ENCODE measurements at regions not wholly inside any gene's neighbourhood (a gene's known extent, or its start where the extent isn't known, plus 50 kb on each side); places are given as distances from the start of the nearest gene placed in this dataset.
"Not testable (repeated sequence)": the region's sequence is repeated elsewhere in the genome, so short reads cannot be mapped to it uniquely, and the experiment has no call there.

DNA sequence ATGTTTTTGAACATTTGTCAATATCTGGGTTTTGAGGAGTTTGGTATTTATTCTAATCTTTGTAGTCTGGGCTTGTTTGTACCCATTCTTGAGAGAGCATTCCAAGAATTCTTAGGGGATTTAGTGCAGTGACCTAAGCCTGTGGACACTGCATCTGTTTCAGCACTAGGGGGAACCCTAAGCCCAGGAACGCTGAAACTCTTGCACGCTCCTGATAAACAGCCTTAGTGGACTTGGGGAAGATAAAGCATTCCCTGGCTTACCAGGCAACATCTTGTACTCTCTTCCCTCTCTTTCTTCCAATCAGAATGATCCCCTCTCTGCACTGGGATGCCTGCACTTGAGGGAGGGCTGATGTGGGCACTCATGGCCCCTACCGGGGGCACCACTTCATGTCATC, 654.9 kb upstream of the HTR2C start:
- DNase-seq (ENCODE audit: low read depth, low spot score) = peak; percentile 55

DNA sequence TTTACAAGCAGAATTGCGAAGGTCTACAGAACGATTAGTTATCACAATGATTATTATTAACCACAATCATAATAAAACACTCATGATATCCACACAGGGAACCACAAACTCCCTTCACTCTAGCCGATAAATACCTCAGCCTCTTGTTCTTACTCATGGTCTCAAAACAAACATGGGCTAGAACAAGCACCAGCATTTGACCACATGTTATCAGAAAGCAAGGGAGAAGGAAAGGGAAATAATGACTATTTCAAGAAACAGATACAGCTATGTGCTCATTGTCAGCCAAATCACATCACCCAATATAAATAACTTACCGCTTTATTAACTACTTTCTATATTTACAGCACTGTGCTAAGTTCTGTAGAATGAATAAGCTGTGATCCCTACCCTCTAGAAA, 663.2 kb upstream of the HTR2C start:
- no peak for DNase-seq (ENCODE audit: low read depth, low spot score)

DNA sequence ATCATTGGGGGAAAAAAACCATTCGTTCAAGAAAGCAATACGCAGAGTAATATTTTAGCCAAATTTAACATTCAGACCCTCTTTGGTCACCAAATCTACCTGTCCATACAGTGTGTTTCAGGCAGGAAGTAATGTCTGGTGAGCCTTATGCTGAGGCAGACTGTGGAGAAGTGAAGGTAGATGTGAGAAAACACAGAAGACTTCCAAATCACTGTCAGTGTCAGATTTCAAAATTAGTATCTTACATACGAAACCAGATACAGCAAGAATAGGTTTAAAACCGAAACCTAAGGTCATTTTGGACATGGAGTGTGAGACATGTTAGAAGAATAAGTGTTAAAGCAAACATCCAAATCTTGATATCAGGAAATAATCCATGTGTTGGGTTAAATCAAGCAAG, 664.5 kb upstream of the HTR2C start:
- no peak for DNase-seq (ENCODE audit: low read depth, low spot score)

DNA sequence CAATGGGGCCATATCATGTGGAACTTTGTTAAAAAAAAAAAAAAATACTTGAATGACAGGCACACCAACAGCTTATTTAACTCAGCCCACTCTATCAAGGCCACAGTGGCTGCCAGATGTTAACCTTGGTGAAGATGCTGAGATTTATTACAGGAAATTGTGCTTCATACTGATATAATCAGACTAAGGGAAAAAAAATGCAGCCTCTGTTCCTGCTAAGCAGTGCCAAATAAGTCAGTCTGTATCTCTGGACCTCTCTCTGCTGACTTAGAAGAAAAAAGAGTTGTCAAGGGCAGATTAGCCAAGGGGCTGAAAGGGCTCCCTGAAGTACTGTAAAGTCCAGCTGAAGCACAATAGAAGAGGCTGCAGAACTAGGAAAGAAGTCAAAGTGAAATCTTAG, 677.7 kb upstream of the HTR2C start:
- DNase-seq (ENCODE audit: low read depth, low spot score) = no peak

DNA sequence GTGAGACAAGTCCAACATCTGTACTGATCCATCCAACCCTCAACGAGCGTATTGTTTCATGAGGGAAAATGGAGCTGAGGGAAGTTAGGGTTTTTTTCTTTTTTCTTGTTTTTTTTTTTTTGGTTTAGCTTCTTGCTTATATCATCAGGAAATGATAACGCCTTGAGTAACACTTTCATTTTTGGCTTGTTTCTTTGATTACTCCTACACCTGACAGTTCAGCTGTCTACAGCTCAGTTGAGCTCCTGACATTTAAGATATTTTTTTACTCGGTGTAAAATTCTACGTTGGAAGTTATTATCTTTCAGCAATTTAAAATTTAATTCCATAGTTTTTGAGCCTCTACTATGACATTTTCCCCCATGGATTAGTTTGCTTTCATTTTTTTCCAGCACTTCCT, 691.0 kb upstream of the HTR2C start:
- DNase-seq (ENCODE audit: low read depth, low spot score) = no peak

DNA sequence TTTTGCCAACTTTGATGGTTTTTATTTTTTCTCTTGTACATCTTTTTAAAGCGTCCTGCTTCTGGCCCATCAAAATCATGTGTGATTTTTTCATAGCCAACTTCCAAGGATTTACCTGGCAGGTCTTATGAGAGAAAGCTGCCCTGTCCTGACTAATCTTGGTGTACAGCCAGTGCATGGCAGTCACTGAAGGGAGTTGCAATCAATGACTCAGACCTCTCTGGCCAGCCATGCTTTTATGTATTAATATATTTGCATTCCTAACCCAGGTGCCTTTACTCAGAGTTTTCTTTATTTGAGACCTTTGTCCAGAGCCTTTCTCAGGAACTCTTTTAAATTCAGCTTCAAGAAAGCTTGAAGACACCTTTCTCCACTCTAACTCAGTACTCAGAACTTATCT, 691.5 kb upstream of the HTR2C start:
- DNase-seq (ENCODE audit: low read depth, low spot score) = no peak

DNA sequence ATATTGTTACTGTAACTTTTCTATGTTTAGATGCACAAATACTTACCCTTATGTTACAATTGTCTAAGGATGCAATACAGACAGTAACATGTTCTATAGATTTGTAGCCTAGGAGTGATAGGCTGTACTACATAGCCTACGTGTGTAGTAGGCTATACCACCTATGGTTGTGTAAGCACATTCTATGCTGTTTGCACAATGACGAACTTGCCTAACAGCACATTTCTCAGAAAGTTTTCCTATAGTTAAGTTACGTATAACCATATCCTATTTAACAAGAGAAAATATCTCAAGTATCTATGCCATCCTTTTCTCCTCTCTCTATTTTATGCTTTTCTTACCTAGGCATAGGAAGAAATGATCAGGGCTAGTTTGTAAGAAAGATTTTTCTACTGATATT, 710.8 kb upstream of the HTR2C start:
- DNase-seq (ENCODE audit: low read depth, low spot score) = no peak

DNA sequence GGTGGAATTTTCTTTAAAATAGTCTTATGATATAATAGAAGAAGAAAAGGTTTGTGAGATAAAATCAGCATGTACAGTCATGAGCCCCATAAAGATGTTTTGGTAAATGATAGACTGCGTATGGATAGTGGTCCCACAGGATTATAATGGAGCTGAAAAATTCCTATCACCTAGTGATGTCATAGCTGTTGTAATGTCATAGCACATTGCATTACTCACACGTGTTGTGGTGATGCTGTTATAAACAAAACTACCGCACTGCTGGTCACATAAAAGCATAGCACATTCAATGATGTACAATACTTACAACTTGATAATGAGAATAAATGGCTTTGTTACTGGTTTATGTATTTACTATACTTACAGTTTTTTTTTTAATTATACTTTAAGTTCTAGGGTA, 715.2 kb upstream of the HTR2C start:
- no peak for DNase-seq (ENCODE audit: low read depth, low spot score)

DNA sequence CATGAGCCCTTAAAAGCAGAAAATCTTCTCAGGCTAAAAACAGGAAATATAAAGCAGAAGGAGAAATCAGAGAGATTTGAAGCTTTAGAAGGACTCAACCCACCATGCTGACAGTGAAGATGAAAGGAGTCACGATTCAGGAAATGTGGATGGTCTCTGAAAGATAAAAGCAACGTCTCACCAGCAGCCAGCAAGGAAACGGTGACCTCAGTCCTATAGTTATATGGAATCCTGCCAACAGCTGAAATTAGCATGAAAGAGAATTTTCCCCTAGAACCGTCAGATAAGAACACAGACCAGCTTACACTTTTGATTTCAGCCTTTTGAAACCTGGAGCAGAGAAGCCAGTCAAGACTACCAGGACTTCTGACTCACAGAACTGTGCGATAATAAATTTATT, 715.7 kb upstream of the HTR2C start:
- DNase-seq (ENCODE audit: low read depth, low spot score) = peak; percentile 3

DNA sequence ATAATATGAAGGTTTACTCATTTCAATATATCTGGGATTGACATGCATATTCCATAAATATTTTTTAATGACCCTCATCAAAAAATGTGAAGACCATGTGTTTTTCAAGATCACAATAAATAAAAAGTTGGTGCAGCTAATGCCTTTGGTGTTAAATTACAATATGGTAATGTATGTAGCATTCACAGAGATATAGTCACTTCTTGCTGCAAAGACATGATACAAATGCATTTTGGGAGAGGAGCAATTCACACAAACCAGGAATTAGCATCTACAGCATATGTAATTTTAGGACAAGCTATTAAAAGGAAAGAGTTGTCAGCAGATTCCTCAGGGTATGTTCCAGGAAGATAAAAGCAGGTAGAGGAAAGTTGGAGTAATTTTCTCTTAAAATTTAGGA, 734.5 kb upstream of the HTR2C start:
- no peak for DNase-seq (ENCODE audit: low read depth, low spot score)

DNA sequence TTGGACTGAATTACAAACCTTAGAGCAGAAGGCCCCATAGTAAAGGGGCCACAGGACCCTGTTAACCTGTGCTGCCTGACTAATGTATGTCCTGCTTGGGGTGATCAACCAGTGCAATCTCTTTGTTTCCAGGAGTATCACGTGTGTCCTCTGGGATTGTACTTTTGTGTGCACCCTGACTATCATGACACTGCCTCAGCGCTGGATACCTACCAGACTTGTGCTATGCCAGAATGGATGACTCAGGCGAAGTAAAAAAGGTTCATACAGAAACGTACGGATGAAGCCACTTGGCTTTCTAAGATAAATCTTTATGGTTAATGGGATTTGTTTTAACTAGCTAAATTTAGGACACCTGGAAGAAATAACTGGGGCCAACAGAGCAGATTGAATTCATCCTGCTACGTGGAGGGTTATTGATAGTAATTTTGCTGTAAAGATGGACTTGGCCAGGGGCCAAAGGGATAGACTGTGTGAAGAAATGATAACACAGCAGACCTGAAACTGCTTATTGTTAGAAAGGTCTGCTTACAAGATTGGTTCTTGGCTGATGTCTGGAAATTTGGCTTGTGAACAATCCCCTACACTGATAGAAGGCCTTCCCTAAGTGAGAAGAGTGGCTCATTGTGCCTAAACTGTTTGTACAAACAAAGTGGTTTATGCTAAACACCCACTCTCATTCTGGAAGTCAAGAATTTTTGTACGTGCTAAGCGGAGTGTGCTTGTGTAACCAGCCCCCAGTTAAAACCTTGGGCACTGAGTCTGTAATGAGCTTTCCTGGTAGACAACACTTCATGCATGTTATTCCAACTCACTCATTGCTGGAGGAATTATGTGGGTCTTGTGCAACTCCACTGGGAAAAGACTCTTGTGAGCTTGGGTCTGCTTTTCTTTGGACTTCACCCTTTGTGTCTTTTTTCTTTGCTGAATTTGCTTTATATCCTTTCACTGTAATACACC, 750.5 kb upstream of the HTR2C start:
- DNase-seq (ENCODE audit: low read depth, low spot score) = no peak

DNA sequence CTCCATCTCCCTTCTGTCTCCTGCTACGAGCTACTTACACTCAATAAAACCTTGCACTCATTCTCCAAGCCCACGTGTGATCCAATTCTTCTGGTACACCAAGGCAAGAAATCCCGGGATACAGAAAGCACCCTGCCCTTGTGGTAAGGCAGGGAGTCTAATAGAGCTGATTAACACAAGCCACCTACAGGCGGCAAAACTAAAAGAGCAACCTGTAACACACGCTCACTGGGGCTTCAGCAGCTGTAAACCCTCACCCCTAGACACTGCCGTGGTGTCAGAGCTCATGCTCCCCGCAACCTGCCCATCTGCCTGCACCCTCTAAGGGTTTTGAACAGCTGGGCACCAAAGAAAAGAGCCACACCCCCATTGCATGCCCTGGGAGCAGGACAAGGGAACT, 755.4 kb upstream of the HTR2C start:
- DNase-seq (ENCODE audit: low read depth, low spot score) = no peak

DNA sequence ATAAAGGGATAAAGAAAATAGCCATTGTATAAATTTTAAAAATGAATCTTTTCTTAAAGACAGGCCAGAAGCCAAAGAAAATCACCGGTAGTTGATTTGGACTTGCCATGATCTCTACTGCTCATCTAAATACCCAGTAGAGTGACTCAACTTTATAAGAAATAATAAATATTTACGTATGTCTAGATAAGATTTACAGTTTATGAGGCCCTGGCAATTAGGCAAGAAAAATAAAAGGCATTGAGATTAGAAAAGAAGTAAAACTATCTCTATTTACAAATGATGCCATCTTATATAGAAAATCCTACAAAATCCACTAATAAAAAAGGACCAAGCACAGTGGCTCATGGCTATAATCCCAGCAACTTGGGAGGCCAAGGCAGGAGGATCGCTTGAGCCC, 765.5 kb upstream of the HTR2C start:
- DNase-seq (ENCODE audit: low read depth, low spot score) = no peak

DNA sequence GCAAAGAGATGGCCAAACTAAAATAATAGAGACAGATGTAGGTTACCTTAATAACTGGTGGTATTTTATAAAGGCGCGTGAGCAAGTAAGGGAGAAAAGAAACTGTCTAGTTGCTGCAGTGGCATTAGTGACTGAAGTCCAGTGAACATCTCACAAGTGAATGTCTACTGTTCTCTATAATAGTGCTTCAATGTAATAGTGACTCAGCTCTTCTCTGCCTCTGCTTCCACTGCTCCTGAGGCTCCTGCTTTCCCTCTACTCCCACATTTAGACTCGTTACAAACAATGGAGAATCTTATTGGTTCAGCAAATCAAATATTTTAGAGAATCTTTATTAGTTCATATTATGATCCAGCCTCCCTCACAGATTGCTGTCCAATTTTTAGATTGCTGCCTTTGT, 779.1 kb upstream of the HTR2C start:
- DNase-seq (ENCODE audit: low read depth, low spot score) = no peak

DNA sequence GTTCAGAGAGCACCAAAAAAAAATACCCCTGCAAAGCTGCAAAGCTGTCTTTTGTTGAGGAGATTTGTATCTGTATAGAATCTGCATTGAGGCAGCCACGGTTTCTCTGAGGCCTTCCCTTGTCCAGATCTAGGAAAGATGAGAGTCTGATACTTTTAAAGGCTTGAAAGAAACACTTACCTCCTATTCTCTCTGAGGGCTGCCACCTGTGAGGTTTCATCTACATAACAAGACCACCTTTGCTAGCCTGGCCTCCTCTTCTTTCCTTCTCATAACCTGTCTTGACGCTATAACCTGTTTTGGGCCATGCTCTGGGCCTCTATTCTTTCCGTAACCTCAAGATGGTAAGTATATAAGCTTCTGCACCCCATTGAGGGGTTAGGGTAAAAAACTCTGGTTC, 779.6 kb upstream of the HTR2C start:
- DNase-seq (ENCODE audit: low read depth, low spot score) = no peak

DNA sequence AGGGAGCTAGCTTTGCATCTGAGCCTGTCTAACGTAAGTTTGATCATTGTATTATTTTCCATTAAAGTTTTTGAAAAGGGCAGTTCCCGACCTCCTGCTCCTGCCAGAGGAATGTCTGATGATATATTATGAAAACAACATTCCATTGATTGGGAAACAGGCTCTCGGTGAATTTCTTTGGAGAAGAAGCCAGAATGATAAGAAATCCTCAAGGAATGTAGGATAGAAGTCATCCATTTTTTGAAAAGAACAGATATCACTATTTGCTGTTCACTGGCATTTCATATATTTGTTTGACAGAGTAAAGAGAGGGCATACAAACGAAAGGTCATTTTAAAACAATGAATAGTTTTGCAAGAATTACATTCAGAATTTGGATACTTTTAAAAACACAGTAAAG, 781.0 kb upstream of the HTR2C start:
- DNase-seq (ENCODE audit: low read depth, low spot score) = no peak

DNA sequence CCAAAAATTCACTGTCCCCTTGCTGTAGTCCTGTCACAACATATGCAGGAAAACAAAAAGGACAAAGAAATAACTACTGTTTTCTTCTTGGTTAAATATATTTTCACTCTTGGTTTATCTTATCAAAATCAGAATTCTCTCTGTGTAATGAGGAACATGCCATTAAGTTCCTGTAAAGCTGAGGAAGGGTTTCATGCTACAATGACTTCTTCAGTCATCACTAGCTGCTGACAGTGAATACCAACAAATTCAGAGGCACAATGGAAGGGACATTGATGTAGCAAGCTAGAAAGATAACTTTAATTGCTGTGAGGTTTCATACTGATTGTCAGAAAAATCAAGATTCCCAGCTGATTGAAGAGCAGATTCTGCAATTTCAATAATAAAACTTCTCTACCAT, 782.9 kb upstream of the HTR2C start:
- DNase-seq (ENCODE audit: low read depth, low spot score) = no peak

DNA sequence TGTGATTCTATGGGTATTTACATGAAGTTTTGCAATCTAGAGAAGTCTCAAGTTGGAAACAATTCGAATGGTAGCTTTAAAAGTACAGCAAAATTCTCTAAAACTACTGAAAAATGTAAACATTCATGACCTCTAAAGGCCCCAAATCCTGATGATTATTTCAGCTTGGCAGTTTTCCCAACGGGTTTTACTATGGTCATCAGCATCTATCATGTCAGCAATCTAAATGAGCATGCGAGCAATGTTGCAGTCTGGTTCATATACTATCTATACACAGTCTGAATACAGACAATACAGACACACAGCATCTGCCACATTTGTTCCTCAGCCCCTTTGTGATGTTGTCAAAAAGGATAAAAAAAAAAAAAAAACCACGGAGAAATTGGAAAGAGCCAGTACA, 790.3 kb upstream of the HTR2C start:
- DNase-seq (ENCODE audit: low read depth, low spot score) = no peak

DNA sequence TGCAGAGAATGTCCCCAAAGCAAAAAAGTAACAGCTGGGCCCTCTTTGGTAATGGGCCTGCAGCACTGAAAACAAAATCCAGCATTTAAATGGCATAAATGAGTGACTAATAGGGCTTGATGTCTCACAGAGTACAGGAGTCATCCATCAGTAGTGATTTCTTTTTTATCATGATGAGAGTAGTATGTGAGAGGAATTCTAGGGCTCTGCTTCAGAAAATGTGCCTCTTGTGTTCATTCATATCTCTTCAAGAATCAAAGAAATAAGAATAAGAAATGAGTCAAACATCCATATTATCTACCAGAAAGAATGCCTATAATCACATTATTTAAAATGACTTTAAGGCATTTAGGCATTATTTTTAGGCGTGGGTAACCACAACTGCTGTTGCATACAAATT, 792.9 kb upstream of the HTR2C start:
- DNase-seq (ENCODE audit: low read depth, low spot score) = no peak

DNA sequence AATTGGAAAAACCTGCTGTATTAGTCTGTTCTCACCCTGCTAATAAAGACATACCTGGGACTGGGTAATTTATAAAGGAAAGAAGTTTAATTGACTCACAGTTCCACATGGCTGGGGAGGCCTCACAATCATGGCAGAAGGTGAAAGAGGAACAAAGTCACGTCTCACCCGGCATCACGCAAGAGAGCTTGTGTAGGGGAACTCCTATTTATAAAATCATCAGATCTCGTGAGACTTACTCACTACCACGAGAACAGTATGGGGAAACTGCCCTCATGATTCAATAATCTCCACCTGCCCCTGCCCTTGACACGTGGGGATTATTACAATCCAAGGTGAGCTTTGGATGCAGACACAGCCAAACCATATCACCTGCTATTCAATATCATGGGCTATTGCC, 799.1 kb upstream of the HTR2C start:
- DNase-seq (ENCODE audit: low read depth, low spot score) = not testable (repeated sequence)

DNA sequence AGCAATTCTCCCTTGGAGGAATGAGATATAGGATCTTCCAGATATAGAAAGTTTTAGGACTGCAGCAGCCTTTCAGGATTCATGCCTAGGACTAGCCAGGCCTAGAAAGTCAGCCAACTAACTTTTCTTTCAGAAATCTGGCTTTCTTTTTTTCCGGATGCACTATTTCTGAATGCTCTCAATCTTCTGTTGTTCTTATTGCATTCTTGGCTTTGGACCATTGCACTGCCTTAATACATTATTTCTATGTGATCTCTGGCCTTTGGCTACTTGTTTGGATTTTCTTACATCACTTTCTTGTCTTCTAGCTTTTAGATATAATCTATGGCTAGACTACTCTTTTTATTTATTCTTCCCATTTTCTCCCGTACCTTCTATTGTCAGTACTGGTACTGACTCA, 813.1 kb upstream of the HTR2C start:
- DNase-seq (ENCODE audit: low read depth, low spot score) = peak; percentile 0

DNA sequence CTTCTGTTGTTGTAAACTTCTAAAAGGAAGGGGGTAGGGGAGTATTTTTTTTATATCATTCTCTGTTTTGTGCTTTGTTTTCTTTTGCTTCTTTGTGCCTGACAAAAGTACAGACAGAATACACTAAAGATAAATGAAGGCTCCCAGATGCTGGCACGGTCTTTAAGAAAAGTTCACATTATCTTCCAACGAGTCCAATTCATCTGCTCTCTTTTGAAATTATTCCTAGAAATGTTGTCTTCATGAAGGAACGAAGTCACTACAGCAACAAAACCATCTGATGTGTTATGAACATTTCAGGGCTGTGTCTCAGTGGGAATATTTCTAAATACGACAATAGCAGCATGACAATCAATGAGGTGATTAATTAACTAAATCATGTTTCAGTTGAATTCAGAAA, 813.8 kb upstream of the HTR2C start:
- no peak for DNase-seq (ENCODE audit: low read depth, low spot score)

DNA sequence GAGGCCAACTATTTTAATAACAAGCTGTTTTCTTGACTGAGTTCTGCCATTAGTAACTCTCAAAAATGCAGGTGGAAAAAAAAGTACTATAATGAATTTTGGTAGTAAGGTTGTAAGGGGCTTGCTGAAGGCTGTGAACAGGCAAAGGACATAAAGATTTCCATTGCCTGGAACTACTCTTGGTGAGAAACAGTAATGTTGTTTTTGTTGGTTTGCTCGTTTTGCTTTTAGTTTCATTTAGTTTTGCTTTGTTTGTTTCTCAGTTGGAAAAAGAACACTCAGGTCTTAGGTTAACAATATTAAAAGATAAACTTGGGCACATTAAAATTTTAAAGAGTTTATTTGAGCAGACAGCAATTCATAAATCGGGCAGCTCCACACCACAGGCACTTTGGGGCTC, 824.5 kb upstream of the HTR2C start:
- no peak for DNase-seq (ENCODE audit: low read depth, low spot score)

Measured in astrocyte of the hippocampus (primary cell).